MV-4-11 (cell line): ENCODE measurements at regions not wholly inside any gene's neighbourhood (a gene's known extent, or its start where the extent isn't known, plus 50 kb on each side); places are given as distances from the start of the nearest gene placed in this dataset.
"Not testable (repeated sequence)": the region's sequence is repeated elsewhere in the genome, so short reads cannot be mapped to it uniquely, and the experiment has no call there.

Source experiments
- DNase-seq: peaks from one replicate; lab custom pipeline; 2025; lab: John Stamatoyannopoulos, UW

DNA sequence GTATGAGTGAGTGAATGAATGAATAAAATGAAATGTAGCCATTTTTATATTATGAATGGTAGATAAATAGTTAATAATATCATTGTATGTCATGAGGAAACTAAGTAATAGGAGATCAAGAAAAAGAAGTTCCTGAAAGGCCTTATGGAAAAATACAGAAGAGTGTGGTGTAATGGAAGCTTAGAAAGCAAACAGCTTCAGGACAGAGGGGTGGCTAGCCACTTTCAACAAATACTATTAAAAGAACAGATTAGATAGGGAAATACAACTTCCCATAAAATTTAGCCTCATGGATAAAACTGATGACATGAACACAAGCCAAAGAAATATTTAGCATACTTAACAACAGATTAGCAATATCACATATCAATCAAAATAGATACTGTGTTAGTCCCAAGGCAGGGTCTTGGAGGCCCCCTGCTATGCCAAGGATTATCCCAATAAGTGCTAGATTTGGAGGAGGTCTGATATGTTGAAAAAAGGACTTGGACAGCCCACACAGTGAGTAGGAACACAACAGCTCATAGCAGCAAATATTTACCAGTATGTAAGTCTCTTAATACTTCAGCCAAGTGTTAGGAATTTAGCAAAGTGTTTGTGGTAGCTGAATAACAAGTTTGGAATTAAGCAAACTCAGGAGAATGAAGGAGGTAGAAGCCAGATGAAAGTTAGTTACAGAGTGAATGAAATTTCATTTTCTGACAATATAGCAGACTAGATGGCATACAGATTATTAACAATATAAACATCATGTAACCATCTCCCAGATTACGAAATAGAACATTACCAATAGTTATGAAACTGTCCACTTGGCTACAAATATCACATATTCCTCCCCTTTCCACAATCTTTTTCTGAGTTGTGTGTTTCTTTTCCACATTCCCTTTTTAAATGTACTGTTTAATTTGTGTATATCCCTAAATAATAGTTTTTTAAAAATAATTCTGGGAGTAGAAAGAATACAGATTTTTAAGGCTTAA, 1632.0 kb downstream of the PCDH9 start:
- DNase-seq, result no peak

DNA sequence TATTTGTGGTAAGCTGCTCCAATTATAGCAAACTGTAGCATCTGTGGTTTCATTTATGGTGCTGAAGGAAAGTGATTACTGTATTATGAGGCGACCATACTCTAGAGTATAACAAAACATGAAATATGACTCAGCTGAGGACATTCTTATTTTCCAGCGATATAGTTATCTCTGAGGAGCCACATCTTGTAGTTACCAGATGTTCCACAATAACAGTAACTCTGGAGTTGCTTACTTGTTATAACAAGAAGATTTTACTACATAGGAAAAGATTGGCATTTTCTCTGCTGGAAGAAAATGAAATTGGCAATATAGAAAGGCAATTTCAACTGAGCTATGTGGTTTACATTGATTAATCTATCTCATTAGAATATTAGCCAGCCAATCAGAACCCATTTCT, 1634.2 kb downstream of the PCDH9 start:
- no peak for DNase-seq

DNA sequence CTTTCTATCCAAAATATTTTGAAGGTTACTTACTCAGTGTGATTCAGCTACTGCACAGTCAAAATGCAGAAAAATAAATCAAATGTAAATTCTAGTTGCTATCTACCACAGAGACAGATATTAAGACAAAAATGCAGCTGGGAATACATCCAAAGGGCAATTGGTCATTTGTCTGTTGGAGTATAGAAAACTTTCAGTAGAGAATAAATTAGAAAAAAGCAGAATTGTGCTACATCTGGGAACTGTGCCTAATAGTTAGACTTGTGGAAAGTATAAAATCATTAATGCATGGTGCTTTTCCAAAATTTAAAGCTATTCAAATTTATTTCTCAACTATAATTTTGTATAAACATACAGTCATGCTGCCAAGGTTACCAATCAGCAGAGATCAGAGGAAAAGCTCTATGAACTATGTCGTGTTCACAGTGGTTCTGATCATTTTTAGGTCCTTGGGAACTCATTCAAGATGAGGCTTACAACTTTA, 1635.8 kb downstream of the PCDH9 start:
- DNase-seq, result no peak

DNA sequence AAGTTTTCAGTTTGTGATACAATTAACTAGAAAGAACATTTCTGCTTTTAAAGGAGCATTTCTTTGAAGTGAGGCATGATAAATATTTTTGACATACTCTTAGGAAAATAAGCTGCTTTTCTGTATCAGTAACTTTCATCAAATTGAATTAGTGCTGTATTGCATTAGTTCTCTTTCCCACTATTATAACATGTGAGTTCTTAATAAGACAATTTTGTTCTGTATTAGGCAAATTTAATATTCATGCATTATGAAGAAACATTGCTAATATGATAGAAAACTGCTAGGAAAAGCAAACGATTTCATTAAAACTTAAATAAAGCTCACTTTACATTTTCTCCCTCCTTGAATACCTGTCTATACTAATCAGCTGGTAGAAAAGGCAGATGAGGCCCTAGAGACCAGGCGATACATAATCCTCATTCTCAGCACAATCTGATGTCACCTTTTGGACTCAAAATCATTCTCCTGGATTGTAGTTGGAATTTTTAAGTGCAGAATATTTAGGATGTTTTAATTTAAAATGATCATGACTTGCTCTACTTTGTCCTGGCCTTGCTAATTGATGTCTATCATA, 1636.8 kb downstream of the PCDH9 start:
- no peak for DNase-seq

DNA sequence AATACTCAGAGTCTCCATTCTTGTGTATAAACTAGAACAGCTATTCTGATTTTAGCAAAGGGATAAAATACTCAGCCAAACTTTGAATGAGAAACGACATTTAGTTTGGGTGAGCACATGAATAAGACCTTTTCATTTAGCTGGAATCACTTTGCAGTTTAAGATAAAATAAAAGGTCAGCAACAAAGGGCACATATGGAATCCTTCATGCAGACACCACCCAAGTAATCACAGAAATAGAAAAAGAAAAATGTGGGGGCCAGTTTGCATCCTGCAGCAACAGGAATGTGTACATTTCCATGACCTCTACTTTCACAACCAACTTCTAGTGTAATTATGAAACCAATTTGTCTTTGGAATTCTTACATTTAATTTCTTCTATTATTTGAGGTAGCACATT, 1637.4 kb downstream of the PCDH9 start:
- no peak for DNase-seq

DNA sequence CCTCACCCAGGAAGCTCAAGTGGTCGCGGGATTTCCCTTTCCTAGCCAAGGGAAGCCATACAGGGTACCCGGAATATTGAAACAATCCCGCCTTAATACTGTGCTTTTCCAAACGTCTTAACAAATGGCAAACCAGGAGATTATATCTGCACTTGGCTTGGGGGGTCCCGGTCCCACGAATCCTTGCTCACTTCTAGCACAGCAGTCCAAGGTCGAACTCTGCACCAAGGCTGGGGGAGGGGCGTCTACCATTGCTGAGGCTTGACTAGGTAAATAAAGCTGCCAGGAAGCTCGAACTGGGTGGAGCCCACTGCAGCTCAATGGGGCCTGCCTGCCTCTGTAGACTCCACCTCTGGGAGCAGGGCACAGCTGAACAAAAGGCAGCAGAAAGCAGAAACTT, 1644.8 kb downstream of the PCDH9 start:
- DNase-seq, result no peak

DNA sequence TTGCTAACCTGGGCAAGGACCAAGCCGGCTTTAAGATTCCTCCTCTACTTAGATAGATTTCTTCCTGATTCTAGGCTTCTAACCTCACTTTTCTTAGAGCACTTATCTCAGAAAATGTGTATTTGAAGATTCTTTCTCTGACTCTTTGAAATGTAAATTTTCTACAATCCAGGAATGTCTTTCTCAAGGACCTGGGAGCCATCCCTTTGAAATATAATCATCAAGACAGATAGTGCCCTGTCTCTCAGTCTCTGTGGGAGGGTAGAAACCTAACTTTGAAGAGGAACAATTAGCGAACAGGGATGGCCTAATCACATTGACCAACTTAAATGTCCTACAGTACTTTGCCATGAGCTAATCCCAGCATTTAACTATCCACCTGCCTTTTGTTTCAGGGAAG, 1646.0 kb downstream of the PCDH9 start:
- no peak for DNase-seq

DNA sequence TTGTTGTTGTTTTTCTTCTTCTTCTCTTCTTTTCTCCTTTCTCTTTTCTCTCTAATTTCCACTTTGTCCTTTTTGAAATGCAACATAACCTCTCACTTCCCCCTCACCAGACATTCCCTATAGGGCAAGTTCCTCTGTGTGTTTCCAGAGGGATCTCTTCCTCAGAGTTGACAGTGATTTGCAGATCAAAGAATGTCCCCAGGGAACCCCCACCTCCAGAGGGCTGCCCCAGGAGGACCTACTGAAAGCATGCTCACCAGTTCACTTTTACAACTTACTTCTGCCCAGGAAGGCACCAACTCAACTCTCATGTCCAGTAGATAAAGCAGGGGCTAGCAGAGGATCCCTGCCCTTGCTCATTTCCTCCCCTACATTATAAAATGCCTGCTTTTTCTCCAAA, 1648.0 kb downstream of the PCDH9 start:
- DNase-seq, result no peak

DNA sequence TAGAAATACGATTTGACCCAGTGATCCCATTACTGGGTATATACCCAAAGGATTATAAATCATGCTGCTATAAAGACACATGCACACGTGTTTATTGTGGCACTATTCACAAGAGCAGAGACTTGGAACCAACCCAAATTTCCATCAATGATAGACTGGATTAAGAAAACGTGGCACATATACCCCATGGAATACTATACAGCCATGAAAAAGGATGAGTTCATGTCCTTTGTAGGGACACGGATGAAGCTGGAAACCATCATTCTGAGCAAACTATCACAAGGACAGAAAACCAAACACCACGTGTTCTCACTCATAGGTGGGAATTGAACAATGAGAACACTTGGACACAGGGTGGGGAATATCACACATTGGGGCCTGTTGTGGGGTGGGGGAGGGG, 1665.6 kb downstream of the PCDH9 start:
- not testable (repeated sequence) for DNase-seq

DNA sequence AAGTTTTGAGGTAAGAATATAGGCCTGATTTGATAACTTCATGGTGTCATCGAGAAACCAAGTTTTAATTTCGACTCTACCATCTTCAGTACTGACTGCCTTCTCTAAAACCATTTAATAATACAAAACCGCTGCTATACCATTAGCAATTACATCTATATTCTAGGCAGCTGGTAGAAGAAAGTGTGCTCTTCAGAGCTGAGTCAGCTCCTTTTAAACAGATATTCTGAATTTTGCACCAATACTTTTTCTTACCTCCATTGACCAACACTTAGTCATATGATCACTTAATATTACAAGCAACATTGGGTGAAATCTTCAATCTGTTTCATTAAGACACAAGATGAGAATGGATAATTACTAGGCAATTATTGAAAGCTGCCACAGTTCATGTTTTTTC, 1667.8 kb downstream of the PCDH9 start:
- no peak for DNase-seq

DNA sequence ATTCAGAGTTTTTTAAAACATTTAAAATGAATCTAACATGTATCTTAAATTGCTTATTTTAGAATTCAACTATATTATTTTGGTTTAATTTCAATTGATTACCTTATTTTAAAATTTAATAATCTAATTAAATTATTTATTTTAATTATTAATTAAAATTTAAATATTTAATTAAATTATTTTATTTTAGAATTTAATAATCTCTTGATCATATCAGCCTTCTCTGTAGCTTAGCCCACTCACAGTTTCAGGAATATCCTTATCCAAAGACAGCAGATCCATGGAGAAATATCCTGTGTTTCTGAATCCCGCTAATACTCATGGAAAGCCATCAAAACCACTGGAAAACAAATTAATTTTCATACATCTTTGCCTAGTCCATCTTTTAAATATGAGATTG, 1669.2 kb downstream of the PCDH9 start:
- DNase-seq, result no peak

DNA sequence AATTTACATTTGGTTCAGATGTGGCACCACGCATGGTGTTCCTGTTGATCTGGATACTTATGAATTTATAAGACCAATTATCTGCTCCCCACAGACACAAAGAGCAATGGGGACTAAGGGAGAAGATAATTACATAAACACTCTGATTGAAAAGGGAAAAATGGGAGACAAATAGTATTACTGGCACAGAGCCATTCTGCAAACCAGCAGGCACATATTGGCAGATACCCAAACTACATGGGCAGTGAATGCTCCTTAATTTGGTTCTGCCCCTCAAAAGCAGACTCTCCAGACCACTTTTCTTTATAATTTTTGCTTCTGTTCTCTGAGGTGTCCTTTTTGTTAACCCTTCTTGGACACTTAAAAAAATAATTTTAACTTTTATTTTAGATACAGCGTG, 1674.2 kb downstream of the PCDH9 start:
- no peak for DNase-seq

DNA sequence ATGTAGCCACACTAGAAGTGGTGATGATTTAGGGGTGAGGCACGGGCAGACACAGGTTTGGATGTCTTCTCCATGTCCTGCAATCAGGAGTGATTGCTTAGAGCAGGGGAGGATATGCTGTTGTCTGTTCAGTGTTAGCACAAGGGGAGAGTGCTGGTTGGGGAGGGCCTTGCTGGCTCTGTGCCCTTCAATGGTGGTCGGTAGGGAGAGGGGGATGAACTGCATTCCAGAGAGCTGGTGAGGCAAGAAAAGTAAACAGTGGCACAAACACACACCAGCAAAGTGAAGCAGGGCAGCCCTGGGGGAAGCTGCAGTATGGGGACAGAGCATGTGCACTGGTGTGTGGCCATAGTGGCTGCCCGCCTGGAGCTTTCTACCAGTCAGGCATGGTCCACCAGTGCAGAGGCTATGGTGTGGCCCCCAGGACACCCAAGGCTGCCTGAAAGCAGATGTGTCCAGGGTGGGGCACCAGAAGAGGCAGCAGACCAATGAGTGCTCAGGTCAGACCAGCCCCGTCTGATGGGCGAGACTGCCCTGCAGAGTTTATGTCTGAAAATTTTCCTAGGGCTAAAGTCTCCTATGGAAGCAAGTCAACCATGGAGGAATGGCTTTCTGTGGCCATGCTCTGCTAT, 1676.9 kb downstream of the PCDH9 start:
- no peak for DNase-seq

DNA sequence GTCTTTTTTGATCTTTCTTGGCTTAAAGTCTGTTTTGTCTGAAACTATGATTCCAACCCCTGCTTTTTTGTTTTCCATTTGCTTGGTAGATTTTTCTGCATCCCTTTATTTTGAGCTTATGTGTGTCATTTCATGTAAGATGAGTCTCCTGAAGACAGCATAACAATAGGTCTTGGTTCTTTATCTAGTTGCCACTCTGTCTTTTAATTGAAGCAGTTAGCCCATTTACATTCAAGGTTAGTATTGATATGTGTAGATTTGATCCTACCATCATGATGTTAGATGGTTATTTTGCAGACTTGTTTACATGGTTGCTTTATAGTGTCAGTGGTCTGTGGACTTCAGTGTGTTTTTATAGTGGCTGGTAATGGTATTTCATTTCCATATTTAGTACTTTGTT, 1678.9 kb downstream of the PCDH9 start:
- no peak for DNase-seq

DNA sequence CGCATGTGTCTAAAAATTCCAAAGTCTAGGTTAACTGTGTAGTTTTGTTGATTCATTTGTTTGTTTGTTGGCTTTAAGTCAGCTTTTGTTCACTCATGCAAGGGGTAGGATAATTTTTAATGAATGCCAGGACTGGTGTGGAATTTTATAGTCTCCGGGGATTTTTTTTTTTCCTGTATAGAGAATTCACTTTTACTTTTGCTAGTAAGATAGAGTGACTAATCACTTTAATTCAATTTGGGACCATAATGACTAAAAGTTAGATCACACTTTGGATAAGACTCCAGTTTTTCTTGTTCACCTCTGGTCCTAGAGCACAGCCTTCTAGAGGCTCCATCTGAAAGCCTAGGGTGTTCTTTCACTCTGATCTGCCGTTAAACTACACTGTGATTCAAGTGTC, 1690.0 kb downstream of the PCDH9 start:
- DNase-seq, result no peak

DNA sequence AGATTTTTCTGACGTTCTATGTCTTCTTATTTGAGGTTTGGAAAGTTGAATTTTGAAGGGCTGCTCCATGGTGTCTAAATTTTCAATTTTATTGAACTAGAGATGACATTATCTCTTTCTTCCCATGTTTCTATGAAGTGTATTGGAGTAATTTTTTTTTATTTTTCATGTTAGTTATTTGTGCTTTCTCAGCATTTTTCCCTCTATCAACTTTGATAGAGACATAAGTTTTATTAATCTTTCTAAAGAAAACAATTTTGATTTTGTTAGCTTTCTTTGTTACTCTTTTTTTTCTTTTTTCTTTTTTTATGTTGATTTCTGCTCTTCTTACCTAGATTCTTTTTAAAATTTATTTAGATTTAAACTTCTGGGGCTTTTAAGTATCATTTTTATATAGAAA, 1694.8 kb downstream of the PCDH9 start:
- no peak for DNase-seq

DNA sequence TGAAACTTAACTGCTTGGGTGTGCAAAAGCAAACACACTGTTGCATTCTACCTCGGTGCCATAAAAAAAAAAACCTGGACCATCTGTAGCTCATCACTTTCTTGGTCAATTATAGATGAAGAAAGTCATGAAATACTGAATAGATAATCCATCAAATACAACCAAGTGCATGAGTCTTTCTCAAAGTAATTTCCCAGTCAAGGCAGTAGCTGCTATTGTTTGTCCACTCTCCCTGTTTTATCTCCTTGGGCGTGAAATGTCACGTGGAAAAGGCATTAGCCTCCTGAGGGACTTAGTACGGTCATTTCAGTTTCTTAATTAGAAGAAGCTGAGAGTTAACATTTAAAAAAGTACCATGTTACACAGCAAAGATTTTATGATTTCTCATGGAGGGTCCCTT, 1697.9 kb downstream of the PCDH9 start:
- no peak for DNase-seq

DNA sequence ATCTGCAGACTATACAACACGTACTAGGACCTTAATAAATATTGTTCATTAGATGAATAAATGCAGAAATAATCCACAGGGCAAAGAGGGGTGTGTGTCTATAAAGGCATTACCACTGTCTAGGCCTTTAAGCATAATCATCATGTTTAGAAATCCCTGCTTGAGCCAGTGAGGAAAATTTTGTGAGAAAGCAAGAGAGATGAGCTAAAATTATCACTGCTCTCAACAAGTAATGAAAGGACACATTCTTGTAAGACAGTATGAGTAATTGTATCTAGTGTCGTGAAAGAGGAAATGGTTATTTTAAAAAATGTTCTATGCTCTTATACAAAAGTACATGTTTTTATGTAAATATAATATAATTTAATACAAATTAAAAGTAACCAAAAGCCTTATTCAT, 1699.4 kb downstream of the PCDH9 start:
- peak; percentile 36 for DNase-seq

DNA sequence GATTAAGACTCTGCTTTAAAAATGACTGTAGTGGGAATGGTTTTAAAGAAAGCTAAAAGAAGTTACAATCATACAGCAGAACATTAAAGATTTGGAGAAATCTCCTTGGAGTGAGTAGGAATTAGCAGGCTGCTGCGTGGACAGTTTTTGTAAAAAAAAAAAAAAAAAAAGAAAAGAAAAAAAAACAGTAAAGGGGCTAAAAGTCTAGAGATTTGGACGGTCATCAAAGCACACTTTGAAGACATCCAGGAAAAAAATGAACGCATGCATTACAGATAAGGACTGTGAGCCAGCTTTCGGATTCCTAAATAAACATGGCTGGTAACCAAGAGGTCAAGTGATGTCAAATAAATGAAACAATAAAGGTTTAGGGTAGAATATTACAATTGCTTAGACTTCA, 1700.6 kb downstream of the PCDH9 start:
- no peak for DNase-seq

DNA sequence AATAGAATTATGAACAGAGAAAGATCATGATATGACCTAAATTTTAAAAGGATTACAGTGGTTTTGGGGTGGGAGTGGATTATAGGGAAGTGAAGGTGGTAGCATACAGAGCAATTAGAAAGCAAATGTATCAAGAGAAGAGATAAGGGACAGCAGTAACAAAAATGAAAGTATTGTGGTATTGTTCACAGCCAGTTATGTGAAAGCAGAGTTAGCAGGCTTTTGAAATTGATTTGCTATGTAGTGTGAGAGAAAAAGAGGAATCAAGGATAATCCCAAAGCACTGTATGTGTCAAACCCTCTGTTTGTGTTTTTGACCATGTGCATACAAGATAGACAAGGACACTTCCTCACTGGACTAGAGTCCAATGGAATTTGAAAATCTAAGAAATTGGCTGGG, 1721.4 kb downstream of the PCDH9 start:
- peak; percentile 47 for DNase-seq

DNA sequence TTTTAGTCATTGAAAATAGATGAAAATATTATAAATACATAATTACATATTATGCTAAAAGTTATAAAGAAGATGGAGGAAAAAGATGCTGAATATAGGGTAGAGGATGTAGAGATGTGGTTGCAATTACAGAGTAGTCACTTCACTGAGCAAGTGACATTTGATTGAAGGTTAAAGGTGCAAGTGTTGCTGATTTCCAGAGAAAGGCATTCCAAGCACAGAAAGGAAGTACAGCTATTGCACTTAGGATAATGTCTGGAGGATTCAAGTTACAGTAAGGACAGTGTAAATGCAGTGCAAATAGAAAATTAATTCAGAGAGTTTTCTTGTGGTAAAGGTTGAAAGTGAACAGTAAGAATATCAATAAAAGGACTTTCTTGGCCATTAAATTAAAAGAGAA, 1721.8 kb downstream of the PCDH9 start:
- no peak for DNase-seq

DNA sequence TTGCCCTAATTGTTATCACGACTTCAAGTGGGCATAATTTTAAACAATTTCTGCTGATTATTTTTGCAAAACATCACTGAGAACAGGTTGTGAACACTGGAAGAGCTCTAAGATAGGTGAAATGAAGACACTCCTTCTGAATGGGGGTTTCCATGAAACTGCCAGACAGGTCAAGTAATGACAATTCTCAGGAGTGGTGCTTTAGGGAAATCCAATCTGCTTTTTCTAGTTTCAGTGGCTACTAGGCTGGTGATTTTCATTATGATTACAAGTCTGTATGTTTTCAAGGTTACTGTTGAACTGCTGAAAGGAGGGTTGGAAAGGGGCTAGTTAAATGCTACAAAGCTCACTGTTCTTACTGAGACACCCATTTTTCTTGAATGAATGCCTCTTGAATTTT, 1724.2 kb downstream of the PCDH9 start:
- no peak for DNase-seq

DNA sequence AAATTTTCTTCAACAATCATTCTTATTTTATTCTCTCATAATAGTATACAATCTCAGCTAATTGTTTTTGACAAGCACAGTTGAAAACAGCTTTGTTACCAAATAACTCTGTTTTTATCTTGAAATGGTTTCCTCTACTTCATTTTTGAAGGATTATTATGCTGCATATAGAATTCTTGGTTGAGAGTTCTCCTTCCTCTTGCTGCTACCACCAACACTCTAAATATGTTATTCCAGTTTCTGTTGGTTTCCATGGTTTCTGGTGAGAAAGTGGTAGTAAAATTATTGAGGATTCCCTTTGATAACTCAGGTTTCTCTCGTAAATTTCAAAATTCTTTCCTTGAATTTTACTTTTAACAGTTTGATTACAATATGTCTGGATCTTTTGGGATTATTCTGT, 1725.9 kb downstream of the PCDH9 start:
- DNase-seq, result no peak
